ENCODE measurements at regions not wholly inside any gene's neighbourhood (a gene's known extent, or its start where the extent isn't known, plus 50 kb on each side); places are given as distances from the start of the nearest gene placed in this dataset.
"Not testable (repeated sequence)": the region's sequence is repeated elsewhere in the genome, so short reads cannot be mapped to it uniquely, and the experiment has no call there.

- TF ChIP-seq CTCF (conservative IDR thresholded peaks at IDR 0.05; ENCODE audit: low read depth, low read length) = no peak
- DNase-seq (ENCODE audit: low read depth) = no peak
- H3K4me3 ChIP-seq (ENCODE audit: low read depth, low read length) = no peak overlapping the region
Observed at GRCh38 chr9:102941868-102942267, 53.3 kb upstream of the CYLC2 start.

GRCh38 chr9:102922526-102922925, 72.6 kb upstream of the CYLC2 start:
- no peak for DNase-seq (ENCODE audit: low read depth)
- no peak overlapping the region for H3K4me3 ChIP-seq (ENCODE audit: low read depth, low read length)
- no peak for TF ChIP-seq CTCF (conservative IDR thresholded peaks at IDR 0.05; ENCODE audit: low read depth, low read length)

GRCh38 chr9:102911185-102911584, 83.9 kb upstream of the CYLC2 start:
- no peak for TF ChIP-seq CTCF (conservative IDR thresholded peaks at IDR 0.05; ENCODE audit: low read depth, low read length)
- H3K4me3 ChIP-seq (ENCODE audit: low read depth, low read length) = no peak overlapping the region
- no peak for DNase-seq (ENCODE audit: low read depth)

GRCh38 chr9:102905795-102906194, 89.3 kb upstream of the CYLC2 start:
- H3K4me3 ChIP-seq (ENCODE audit: low read depth, low read length); DNase-seq (ENCODE audit: low read depth): not testable (repeated sequence)

GRCh38 chr9:102892025-102892424, 103.1 kb upstream of the CYLC2 start:
- no peak for DNase-seq (ENCODE audit: low read depth)
- no peak for TF ChIP-seq CTCF (conservative IDR thresholded peaks at IDR 0.05; ENCODE audit: low read depth, low read length)
- no peak overlapping the region for H3K4me3 ChIP-seq (ENCODE audit: low read depth, low read length)

- not testable (repeated sequence) for DNase-seq (ENCODE audit: low read depth); H3K4me3 ChIP-seq (ENCODE audit: low read depth, low read length)
Observed at GRCh38 chr9:102888747-102889146, 106.4 kb upstream of the CYLC2 start.

GRCh38 chr9:102875687-102876086, 119.4 kb upstream of the CYLC2 start:
- DNase-seq (ENCODE audit: low read depth) = no peak
- no peak overlapping the region for H3K4me3 ChIP-seq (ENCODE audit: low read depth, low read length)
- TF ChIP-seq CTCF (conservative IDR thresholded peaks at IDR 0.05; ENCODE audit: low read depth, low read length) = no peak

GRCh38 chr9:102867488-102867887, 127.6 kb upstream of the CYLC2 start:
- DNase-seq (ENCODE audit: low read depth) = peak; percentile 9
- no peak overlapping the region for H3K4me3 ChIP-seq (ENCODE audit: low read depth, low read length)
- no peak for TF ChIP-seq CTCF (conservative IDR thresholded peaks at IDR 0.05; ENCODE audit: low read depth, low read length)
